Embryonic facial prominence (tissue), 1 donor: ENCODE measurements at regions not wholly inside any gene's neighbourhood (a gene's known extent, or its start where the extent isn't known, plus 50 kb on each side); places are given as distances from the start of the nearest gene placed in this dataset.
"Not testable (repeated sequence)": the region's sequence is repeated elsewhere in the genome, so short reads cannot be mapped to it uniquely, and the experiment has no call there.

Experiments
- DNase-seq: peaks from one replicate; pipeline ENCODE4 v3.0.0-alpha.2; 2016; ENCODE audit errors: extremely low spot score

DNA sequence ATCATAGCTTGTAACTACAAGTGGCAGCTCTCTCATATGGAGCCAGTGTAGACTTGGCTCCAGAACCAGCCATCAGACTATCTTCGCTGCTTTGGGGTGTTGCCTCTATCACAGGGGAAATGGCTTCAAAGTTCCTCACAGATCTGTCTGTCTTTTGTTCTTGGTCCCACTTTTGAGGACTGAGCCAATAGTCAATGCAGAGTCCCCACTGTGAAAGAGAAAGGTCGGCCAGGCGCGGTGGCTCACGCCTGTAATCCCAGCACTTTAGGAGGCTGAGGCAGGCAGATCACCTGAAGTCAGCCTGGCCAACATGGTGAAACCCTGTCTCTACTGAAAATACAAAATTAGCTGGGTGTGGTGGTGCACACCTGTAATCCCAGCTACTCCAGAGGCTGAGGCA is 86.9 kb upstream of the FZD7 start:
- DNase-seq, result not testable (repeated sequence)

- DNase-seq, result no peak
These were observed 86.4 kb upstream of the FZD7 start for GRCh38 chr2:201947287-201947686.

DNA sequence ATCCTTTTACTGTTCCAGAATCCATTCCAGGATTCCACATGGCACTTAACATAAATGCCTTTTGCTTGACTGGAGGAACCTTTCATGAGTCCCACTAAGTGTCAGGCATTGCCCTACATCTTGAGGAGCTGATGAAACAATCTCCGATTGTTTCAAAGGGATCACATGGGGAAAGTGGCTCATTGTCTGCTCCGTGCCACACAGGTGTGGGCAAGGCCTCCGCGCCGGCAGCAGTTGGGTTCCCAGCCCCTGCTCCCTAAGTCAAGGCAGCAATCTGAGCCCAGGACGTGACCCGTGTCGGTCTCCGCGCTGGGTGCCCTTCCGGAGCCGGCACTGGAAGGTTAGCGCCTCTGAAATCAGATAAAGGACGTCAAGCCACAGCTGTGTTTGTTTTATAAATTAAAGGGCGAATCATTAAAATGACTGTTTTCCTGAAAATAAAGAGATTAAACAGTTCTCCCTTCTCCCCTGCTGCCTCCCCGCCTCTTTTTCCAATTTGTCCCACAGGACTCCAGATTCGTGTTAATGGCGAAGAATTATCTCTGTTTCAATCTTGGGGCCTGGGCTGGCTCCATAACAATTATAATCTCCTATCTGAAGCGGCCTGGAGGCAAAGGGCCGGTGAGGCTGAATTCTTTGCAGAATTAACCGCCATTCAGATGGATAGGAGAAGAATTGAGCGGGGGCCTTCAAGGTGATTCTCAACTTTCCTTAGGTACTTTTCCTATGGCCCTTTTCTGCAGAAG is 84.3 kb upstream of the FZD7 start:
- DNase-seq, result no peak

DNA sequence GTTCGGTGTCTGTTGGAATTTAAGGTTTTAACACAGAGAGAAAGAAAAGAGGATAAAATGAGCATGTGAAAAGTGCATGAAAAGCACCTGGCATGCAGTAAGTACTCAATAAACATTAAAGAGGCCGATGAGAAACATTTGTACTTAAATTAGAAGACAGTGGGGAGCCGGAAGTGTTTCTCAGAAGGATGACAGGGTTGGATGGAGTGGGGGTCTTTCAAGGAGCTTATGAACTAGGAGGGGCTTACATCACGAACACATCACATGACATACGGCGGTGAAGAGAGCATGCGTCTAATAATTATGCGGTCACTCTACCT is 83.8 kb upstream of the FZD7 start:
- no peak for DNase-seq

- no peak for DNase-seq
These were observed 83.0 kb upstream of the FZD7 start for GRCh38 chr2:201950606-201951005.

- DNase-seq, result no peak
These were observed 81.5 kb upstream of the FZD7 start for GRCh38 chr2:201952187-201952586.

DNA sequence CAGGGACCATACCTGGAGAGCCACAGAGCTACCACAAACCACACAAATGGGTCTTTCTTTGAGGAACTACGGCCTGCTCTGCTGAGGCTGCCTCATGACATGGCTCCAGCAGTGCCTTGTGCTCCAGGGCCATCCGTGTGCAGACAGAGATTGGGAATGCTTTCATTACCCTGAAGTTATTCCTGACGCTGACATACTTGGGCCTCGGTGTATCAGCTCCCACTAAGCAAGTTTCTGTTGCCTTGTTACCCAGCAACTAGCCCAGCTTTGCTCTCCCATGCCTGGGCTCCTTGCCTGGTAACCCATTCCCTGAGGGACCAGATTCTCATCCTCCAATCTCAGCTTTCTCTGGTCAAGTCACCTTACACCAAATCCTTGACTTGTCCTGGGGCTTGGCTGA is 80.3 kb upstream of the FZD7 start:
- no peak for DNase-seq

DNA sequence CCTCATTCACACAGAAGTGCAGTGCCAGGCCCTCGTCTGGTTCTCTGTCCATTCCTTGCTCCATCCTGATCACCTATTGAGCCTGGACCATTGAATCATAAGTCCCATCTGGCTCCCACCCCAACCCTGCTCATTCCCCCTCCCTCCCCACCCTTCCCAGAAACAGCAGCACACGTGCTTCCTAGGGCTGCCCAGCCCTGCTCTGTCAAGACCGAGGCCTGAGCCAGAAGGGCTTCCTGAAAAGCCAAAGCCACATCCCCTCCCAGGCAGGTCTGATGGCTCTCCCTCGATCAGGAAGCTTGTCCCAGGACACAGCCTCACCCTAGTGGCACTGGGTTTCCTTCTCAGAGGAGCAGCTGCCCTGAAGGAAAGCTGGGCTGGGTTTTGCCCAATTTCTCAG is 79.8 kb upstream of the FZD7 start:
- DNase-seq, result no peak

DNA sequence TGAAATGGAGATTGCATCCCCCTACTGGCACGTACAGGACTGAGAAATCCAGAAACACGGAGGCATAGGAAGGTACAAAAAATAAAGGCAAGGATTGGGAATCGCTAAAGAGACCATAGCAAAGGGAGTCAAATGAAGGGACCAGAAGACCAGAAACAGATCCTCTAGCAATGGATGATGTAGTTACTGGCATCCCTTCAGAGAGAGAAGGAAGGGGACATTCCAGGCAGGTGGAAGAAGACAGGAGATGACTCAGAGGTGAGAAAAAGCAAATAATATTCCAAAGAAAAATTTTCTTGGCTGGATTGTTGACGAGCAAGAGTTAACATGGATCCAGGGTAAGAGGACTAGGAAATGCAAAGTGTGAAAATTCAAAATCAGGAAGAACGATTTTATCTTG is 78.4 kb upstream of the FZD7 start:
- no peak for DNase-seq

DNA sequence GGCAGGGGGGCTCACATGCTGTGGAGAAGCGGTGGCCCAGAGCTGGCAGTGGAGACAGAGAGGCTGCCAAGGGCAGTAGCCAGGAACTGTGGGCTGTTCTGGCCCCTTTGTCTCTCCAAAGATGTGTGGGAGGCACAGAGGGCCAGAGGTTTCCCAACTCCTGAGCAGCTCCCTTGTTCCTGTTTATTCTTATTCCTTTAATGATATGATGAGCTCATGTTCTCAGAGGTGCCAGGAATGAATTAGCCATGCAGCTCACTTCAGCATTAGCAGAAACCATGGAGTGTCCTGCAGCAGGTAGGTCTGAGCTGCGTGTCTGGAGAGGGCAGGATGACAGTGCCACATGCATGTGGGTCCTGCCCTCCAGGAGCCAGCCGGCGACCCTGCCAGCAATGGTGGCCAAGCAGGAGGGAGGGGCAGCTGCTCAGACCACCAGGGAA is 77.9 kb upstream of the FZD7 start:
- no peak for DNase-seq

GRCh38 chr2:201956361-201956760 is 77.3 kb upstream of the FZD7 start:
- DNase-seq, result no peak

- no peak for DNase-seq
These were observed 76.6 kb upstream of the FZD7 start for GRCh38 chr2:201957091-201957490.

GRCh38 chr2:201959198-201959597 is 74.5 kb upstream of the FZD7 start:
- no peak for DNase-seq

DNA sequence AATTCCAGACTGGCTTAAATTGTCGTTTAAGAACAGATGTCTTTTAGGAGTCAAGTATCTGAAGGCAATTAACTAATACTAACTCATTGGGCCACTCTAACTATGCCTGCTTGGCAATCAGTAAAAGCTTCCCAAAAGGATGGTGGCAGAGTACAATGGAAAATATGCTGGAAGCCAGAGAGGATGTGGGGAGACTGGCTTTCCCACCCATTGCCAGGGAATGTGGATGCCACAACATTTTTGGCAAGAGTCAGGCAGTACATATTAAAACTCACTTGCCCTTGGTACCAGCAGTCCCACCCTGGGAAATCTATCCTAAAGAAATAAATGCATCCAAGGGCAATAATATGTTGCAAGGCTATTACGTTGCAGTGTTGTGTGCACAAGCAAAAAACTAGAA is 74.0 kb upstream of the FZD7 start:
- DNase-seq, result peak; percentile 33

- DNase-seq, result no peak
These were observed 73.3 kb upstream of the FZD7 start for GRCh38 chr2:201960305-201960704.

DNA sequence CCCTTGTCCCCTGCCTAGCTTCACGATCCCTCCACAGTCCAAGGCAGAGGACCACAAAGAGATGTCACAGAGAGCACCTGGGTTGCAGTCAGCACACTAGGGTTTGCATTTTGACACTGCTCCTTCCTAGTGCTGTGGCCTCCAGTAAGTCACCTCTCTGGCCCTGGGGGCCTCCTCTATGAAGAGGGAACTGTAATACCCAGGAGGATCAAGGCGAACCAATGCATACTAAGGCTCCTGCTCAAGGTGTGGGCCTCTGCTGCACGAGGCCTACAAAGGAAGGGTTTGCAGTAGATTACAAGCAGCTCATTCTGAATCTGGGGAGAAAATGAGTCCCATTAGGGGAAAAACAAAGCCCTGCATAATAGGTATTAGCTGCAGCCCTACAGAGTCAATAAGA is 72.3 kb upstream of the FZD7 start:
- no peak for DNase-seq

DNA sequence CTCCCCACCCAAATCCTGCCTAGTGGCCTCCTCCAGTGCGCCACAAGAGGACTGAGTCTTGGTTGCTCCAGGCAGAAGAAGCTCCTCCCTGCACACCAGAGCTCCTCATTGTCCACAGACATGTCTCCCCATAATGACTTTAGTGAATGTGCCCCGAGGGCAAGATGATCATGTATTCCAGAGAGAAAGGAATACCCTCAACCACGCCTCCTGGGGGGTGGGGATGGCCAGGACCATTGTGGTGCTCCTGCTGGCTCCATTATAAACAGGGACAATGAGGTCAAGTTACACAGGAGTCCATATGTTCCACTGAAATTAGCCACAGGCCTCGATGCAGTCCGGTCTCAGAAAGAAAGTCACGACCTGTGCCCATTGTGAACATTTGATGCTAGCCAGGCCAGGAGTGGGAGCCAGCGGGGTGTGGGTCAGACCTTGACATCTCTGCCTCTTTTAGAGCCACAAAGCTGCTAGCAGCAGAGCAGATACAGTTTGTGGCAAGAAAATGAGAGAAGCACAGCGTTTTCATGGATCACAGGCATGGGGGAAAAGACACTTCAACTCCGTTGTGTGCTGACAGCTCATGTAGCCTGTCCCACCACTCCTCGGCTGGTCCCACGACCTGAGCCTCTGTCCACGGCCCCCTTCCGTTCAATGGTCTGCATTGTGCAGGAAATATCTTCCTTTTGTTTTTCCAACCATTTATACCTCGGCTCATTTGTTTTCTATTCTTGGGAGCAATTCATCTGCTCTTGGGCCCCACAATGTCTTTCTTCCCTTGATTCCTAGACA is 70.7 kb upstream of the FZD7 start:
- DNase-seq, result no peak

DNA sequence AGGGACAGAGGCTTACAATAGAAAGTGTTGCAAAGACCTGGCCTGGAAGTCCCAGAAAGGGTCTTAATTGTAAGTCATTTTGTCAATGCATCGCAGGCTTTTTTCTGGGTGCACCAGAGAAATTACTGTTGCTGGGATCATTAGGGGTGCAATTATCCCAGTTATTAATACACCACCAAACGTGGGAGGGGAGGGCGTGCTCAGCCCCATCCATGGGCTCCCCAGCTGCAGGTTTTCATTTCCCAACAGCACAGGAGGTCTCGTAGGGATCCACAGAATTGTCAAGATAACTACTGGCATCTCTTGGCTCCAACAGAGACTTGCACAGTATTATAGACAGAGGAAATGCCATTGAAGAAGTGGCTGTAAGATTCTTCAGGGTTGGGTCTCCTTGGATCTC is 69.6 kb upstream of the FZD7 start:
- DNase-seq, result no peak

GRCh38 chr2:201964631-201965206 is 68.9 kb upstream of the FZD7 start:
- DNase-seq, result no peak

- no peak for DNase-seq
These were observed 68.1 kb upstream of the FZD7 start for GRCh38 chr2:201965550-201965949.

- DNase-seq, result no peak
These were observed 66.8 kb upstream of the FZD7 start for GRCh38 chr2:201966691-201967438.

DNA sequence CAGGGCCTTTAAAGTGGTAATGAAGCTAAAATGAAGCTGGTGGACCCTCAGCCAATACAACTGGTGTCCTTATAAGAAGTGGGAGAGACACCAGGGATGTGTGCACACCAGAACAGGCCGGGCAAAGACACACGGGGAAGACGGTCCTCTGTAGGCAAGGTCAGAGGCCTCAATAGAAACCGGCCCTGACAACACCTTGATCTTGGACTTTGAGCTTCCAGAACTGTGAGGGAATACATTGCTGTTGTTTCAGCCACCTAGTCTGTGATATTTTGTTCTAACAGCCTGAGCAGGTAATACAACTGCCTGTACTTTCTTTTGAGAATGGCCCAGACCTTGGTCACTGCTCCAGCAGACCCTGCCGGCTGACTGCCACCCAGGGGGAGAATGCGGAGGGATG is 65.6 kb upstream of the FZD7 start:
- DNase-seq, result no peak
